HG02970 (cell line): ENCODE measurements at regions not wholly inside any gene's neighbourhood (a gene's known extent, or its start where the extent isn't known, plus 50 kb on each side); places are given as distances from the start of the nearest gene placed in this dataset.

Experiments used
- ATAC-seq: cut with Tn5 transposase; IDR thresholded peaks from one replicate; pipeline ENCODE4 v1.9.1; 2021; ENCODE audit warnings: mild to moderate bottlenecking, moderate library complexity, moderate number of reproducible peaks; ENCODE audit not compliant: unreplicated experiment, low FRiP score

- ATAC-seq = no peak
Measured at GRCh38 chr6:104252276-104252675, 607.4 kb downstream of the HACE1 start.

- no peak for ATAC-seq
Measured at GRCh38 chr6:104251651-104252050, 608.1 kb downstream of the HACE1 start.

DNA sequence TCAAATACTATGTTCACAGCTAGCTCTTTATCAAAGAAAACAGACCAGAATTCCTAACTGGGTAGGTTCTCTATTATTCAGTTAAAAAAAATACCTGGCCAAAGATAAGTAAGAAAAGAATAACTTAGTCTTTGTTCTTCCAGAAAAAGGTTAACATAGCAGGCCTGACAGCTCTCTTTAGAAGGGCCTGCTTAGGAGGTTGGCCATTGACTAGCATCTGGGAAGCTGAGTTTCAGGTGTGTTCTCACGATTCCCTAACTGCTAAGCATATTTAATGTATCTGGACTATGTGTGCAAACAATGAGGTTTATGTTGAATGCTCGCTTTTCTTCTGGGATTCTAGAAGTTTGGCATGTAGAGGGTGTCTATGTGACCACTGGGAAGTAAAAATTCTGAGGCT, 618.9 kb downstream of the HACE1 start:
- no peak for ATAC-seq

DNA sequence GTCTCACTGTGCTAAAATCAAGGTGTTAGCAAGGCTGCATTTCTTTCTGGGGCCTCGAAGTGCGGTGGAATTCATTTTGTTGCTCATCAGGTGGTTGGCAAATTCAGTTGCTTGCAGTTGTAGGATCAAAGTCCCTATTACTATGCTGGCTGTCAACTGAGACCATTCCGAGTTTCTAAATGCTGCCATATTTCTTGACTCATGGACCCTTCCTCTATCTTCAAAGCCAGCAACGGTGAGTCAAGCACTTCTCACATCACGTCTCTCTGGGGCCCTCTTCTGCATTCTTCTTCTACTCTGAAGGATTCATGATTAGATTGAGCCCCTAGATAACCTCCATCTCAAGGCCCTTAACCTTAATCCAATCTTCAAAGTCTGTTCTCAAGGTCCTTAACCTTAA, 619.7 kb downstream of the HACE1 start:
- no peak for ATAC-seq

- ATAC-seq = no peak
Measured at GRCh38 chr6:104229057-104229456, 630.7 kb downstream of the HACE1 start.

DNA sequence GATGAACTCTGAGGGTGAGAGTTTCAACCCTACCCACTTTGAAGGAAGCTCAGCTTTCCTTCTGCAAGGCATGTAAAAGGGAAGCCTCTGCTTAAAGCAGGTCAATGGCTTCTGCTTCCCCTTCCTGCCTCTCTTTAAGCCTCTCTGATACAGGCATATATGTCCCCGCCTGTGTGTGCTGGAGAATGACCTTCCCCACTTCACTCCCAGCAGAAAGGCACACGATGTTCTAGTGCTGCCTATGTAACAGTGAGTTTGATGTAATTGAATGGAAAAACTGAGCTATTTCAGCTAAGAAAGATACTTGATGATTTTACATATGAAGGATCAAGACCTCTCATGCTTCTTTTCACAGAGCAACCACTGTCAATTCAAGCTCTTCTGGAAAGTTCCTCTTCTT, 632.2 kb downstream of the HACE1 start:
- no peak for ATAC-seq

DNA sequence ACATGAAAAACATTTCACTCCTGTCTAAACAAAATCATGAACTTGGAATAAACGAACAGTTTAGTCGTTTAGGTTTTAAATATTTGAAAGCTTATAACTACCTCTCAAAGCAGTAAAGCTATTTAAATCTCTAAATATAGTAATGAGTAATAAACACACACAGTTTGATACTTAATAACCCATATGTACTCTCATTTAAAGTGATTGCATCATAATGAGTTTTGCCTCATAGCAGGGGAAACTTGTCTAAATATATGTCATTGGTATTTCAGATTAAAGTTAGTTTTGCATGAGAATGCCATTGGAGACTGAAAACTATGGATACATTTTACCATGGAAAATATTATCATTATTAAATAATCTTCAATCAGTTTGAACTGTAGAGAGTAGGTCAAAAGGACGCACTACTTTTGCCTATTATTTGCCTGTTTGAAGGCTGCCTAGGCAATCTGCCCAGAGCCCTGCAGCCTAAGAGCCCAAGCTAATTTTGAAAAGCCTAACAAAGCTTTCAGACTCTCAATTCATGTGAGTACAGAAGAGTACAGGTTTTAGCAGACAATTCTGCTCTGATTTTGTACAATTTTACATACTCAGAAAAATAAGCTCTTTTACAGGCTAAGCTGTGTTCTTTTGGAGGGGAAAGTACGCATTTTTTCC, 632.8 kb downstream of the HACE1 start:
- no peak for ATAC-seq

DNA sequence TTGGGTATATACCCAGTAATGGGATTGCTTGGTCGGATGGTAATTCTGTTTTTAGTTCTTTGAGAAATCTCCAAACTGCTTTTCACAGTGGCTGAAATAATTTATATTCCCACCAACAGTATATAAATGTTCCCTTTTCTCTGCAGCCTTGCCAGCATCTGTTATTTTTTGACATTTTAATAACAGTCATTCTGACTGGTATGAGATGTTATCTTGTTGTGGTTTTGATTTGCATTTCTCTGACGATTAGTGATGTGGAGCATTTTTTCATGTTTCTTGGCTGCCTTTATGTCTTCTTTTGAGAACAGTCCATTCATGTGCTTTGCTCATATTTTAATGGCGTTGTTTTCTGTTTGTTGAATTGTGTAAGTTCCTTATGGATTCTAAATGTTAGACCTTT, 641.6 kb downstream of the HACE1 start:
- ATAC-seq = no peak

DNA sequence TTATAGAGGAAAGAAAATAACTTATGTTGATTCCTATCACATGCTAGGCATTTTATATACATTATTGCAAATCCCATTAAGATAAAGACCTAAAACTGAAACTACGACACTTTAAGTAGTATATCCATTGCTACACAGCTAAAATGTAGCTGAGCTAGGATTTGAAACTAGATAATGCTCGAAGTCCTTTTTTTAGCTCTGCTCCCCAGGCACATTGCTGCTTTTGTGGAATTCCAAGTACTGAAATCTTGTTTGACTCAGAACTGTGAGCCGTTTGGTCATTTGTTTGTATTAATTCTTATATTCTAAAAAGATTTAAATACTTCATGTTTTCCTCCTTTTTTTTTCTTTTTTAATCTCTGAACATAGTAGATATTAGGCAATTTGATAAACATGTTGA, 644.8 kb downstream of the HACE1 start:
- ATAC-seq = no peak

DNA sequence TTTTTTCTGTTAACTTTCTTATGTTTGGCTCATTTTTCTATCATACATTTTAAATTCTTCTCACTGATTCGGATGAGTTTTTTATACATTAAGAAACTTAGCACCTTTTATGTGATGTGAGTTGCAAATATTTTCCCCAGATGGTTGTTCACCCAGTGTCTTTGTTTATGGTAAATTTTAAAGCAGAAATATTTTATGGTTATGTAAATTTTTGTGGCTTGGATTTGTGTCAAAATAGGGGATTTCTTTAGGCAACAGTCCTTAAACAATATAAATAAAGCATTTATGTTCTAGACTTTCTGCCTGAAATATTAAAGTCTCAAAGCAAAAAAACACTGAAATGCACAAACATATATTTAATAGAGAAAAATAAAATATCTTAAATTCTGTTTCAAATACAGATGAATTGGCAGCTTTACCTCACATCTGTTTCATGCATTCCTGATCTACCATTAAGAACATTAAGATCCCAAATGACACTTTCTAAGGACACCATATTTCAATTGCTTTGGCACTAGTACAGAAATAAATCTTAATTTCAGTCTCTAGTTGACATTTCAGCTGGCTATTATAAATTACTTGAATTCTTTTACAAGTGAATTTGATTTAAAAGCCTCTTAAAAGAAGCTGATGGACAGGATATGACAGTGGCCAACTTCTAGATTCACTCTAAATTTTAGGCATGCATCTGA, 646.6 kb downstream of the HACE1 start:
- no peak for ATAC-seq

DNA sequence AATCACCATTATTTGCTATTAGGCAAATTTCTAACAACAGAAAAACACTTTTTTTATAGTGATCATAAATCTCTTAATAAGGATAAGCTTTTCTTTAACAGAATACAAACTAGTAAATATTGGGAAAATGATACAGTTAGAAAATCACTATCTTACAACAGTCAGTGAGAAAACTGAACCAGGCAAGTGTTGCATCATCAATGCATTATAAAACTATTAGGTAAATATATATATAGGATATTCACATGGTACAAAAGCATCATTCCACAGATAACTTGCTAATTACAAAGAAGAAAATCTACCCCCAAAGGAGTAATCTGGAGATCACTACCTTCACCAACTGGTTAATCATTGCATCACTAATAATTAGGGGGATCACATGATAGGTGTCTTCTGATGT, 652.1 kb downstream of the HACE1 start:
- ATAC-seq = no peak

DNA sequence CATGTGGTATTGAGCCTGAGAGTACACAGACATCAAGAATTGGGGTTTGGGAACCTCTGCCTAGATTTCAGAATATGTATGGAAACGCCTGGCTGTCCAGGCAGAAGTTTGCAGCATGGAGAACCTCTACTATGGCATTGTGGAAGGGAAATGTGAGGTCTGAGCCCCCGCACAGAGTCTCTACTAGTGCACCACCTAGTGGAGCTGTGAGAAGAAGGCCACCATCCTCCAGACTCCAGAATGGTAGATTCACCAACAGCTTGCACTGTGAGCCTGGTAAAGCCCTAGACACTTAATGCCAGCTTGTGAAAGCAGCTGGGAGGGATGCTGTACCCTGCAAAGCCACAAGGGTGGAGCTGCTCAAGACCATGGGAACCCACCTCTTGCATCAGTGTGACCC, 658.2 kb downstream of the HACE1 start:
- no peak for ATAC-seq

DNA sequence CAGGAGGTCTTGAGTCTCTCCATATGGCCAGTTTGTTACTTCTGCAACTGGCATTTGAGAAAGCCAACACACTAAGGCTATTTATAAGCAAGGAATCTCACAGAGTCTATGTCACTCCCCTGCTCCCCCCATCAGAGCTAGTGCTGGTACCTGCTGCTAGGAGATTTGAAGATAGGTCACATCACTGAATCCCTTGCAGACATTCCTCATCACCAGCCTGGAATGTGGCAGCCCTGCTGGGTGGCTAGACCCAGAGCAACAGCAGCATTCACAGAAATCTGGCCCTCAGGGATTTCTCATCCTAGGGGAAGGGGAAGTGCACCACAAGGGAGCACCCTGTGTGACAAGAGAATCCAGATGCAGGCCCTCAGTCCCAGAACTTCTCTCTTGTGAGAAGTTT, 672.1 kb downstream of the HACE1 start:
- ATAC-seq = no peak

DNA sequence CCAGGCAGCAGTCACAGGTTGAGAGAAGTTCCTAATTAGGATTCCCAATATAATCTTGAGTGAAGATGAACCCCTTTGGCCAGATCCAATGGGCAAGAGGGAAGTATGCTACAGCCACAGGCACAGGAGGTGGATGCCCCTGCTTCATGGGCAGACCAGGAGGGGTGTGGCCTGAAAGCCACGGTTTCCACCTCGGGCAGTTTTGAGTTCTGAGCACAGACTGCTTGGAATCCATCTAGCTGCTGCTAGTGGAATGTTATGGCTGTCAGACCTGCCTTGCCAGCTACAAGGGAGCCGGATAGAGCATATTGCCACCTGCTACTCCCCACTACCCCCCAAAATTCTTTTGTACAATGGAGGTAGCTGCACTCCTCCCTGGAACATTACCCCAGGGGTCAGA, 672.9 kb downstream of the HACE1 start:
- no peak for ATAC-seq

DNA sequence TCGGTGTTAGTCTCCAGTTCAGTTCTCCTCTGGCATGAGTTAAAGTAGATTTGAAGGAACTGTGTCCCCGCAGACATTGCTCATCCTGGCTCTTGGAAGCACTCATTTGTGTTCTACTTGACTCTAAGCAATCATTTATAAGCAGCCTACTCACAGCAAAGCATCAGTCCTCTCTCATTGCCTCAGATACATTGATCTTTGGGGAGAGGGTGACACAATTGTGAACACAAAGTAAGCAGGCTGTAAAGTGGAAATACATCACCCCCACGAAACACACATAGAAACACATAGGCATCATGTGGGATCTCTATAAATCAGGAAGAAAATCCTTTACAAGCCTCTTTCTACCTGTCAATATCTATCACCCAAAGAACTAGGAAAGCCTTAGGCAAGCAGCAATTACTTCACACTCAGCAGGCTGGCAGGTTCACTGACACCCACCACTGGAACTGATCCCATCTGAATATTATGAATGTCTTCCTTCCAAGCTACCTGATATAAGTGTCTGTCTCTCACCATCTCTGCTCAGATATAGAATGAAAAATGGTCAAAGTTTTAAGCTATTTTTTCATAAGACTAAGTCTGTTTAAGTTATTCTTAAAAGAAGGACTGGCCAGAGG, 675.8 kb downstream of the HACE1 start:
- ATAC-seq = no peak

DNA sequence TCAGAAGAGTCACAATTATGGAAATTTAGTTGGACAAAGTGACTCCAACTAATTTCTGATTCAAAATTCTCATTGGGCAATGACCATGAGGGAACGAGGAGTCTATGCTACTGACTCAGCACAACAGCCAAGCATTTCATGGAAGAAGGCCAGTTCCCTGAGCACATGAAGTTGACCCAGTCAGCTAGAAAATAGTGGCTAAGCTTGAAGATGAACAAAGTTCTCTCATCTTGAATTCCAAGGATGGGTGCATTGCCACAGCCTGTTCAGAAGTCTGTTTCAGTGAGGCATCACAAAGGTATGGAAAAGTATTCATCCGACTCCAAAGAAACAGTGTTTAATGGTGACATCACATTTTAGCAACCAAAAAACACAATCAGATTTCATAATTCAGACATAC, 676.9 kb downstream of the HACE1 start:
- ATAC-seq = no peak

GRCh38 chr6:104173668-104174067, 686.1 kb downstream of the HACE1 start:
- no peak for ATAC-seq

- no peak for ATAC-seq
Measured at GRCh38 chr6:104170401-104170800, 689.3 kb downstream of the HACE1 start.

GRCh38 chr6:104166055-104166668, 693.6 kb downstream of the HACE1 start:
- ATAC-seq = no peak

GRCh38 chr6:104162036-104162669, 697.6 kb downstream of the HACE1 start:
- no peak for ATAC-seq

- no peak for ATAC-seq
Measured at GRCh38 chr6:104159045-104159618, 700.6 kb downstream of the HACE1 start.
